HepG2 (cell line): ENCODE measurements at regions not wholly inside any gene's neighbourhood (a gene's known extent, or its start where the extent isn't known, plus 50 kb on each side); places are given as distances from the start of the nearest gene placed in this dataset.

ENCODE experiments used
- ATAC-seq: fragments of 200-7000 bp; cut with Tn5 transposase; 3 replicates; pipeline ENCODE4 v1.9.1; 2020; ENCODE audit warnings: mild to moderate bottlenecking, moderate library complexity
- BruUV-seq: library from RNA; stranded (reverse); fragments of 400-500 nt; replicated peaks from 2 replicates; lab custom pipeline; 2021; lab: Mats Ljungman, UMichigan
- CTCF ChIA-PET: fragments of 300-600 bp; formaldehyde crosslinking; extraction: SDS; loops from one replicate; lab custom pipeline; 2021; ENCODE audit warnings: low total read pairs, inconsistent platforms, low intra/inter-chr PET ratio; lab: Yijun Ruan, JAX
- POLR2A ChIA-PET: fragments of 350-600 bp; sonication (Branson Sonifier 250); formaldehyde crosslinking; loops from one replicate; lab custom pipeline; 2020; ENCODE audit warnings: antibody characterized with exemption, inconsistent platforms; lab: Yijun Ruan, JAX
- DNase-seq: peaks from one replicate; pipeline ENCODE4 v3.0.0-alpha.2; 2015; ENCODE audit warnings: low spot score
- FAIRE-seq: peaks from 3 replicates; lab custom pipeline; 2011; peaks lifted over from hg19 to GRCh38; lab: Jason Lieb, UNC
- H2AFZ ChIP-seq: one replicate; pipeline ENCODE4 v1.6.1; 2011; ENCODE audit warnings: low read length, inconsistent platforms
- H3K27ac ChIP-seq: fragments of 300-600 bp; 3 replicates; pipeline ENCODE4 v1.8.0; 2011; ENCODE audit warnings: mixed run types, mild to moderate bottlenecking, mixed read lengths, low read length, inconsistent platforms; ENCODE audit not compliant: insufficient read depth; ENCODE audit errors: extremely low read length
- H3K27me3 ChIP-seq, 2 experiments: fragments of 200-600 bp in 1 of 2; 2 replicates in 1 of 2; 3 replicates in 1 of 2; pipeline versions ENCODE4 v1.6.0 to v1.8.0; 2011; ENCODE audit warnings: low read length in 2 of 2, mild to moderate bottlenecking in 2 of 2, moderate library complexity in 2 of 2, inconsistent platforms in 1 of 2; ENCODE audit not compliant: insufficient read depth in 2 of 2, control insufficient read depth in 1 of 2
- H3K36me3 ChIP-seq, 2 experiments: fragments of 200-600 bp in 1 of 2; replicated peaks in 1 of 2; 2 replicates in 1 of 2; 3 replicates in 1 of 2; pipeline versions ENCODE4 v1.5.1 to v1.8.0; 2011; ENCODE audit warnings: low read length in 2 of 2, inconsistent platforms in 1 of 2; ENCODE audit not compliant: insufficient read depth in 2 of 2, control insufficient read depth in 1 of 2
- H3K4me1 ChIP-seq: 2 replicates; pipeline ENCODE4 v1.5.1; 2012; ENCODE audit warnings: low read length, inconsistent platforms; ENCODE audit not compliant: insufficient read depth
- H3K4me2 ChIP-seq: 2 replicates; pipeline ENCODE4 v1.6.0; 2011; ENCODE audit warnings: low read depth, low read length, inconsistent platforms
- H3K4me3 ChIP-seq, 3 experiments: fragments of 200-600 bp in 1 of 3; sonication (generic), shearing (Covaris generic) in 1 of 3; replicated peaks in 1 of 3; 2 replicates each; pipeline ENCODE4 v1.5.1; 2011 to 2016; ENCODE audit warnings: low read length in 3 of 3, inconsistent platforms in 2 of 3, low read depth in 2 of 3, mild to moderate bottlenecking in 2 of 3, control low read depth in 1 of 3, mixed read lengths in 1 of 3; ENCODE audit not compliant: insufficient read depth in 1 of 3
- H3K79me2 ChIP-seq: one replicate; pipeline ENCODE4 v1.6.1; 2011; ENCODE audit warnings: low read length, inconsistent platforms; ENCODE audit not compliant: insufficient read depth
- H3K9ac ChIP-seq: 2 replicates; pipeline ENCODE4 v1.6.0; 2011; ENCODE audit warnings: mild to moderate bottlenecking, low read depth, low read length, inconsistent platforms; ENCODE audit not compliant: insufficient read depth
- H3K9me3 ChIP-seq: 2 replicates; pipeline ENCODE4 v1.5.1; 2012; ENCODE audit warnings: mild to moderate bottlenecking, low read length
- H4K20me1 ChIP-seq: 2 replicates; pipeline ENCODE4 v1.6.0; 2011; ENCODE audit warnings: inconsistent platforms, mild to moderate bottlenecking, low read length, moderate library complexity; ENCODE audit not compliant: insufficient read depth
- ATRX ChIP-seq: sonication (generic); formaldehyde crosslinking; IDR thresholded peaks from 2 replicates; pipeline ENCODE4 v1.4.0; 2020; ENCODE audit warnings: missing genetic modification reagents, borderline replicate concordance
- CAMTA2 ChIP-seq: sonication (generic); formaldehyde crosslinking; IDR thresholded peaks from 2 replicates; pipeline ENCODE4 v1.4.0; 2020; ENCODE audit warnings: mild to moderate bottlenecking, missing genetic modification reagents, borderline replicate concordance
- FOXJ3 ChIP-seq: sonication (generic); formaldehyde crosslinking; IDR thresholded peaks from 2 replicates; pipeline ENCODE4 v1.4.0; 2020; ENCODE audit warnings: missing genetic modification reagents, mild to moderate bottlenecking, borderline replicate concordance
- IRX3 ChIP-seq: sonication (generic); formaldehyde crosslinking; IDR thresholded peaks from 2 replicates; pipeline ENCODE4 v1.8.1; 2023; ENCODE audit warnings: mild to moderate bottlenecking, low read depth, missing genetic modification reagents, borderline replicate concordance
- MEIS1 ChIP-seq: sonication (generic); formaldehyde crosslinking; IDR thresholded peaks from 2 replicates; pipeline ENCODE4 v1.9.0; 2021; ENCODE audit warnings: mild to moderate bottlenecking, missing genetic modification reagents, moderate library complexity, borderline replicate concordance
- XRCC5 ChIP-seq: fragments of 200-400 bp; formaldehyde crosslinking; optimal IDR thresholded peaks from 2 replicates; pipeline ENCODE3; 2017; ENCODE audit warnings: mild to moderate bottlenecking, low read length
- ZSCAN21 ChIP-seq: sonication (generic); formaldehyde crosslinking; IDR thresholded peaks from 2 replicates; pipeline ENCODE4 v1.8.0; 2022; ENCODE audit warnings: mild to moderate bottlenecking, missing genetic modification reagents, moderate library complexity, borderline replicate concordance
- WGBS: methylation state at CpG from one replicate; pipeline ENCODE4 v1.1.6; 2017; ENCODE audit warnings: low lambda C conversion rate; 5-methylcytosine and 5-hydroxymethylcytosine counted together
- in situ Hi-C: cut with HindIII; loops from 2 replicates; pipeline ENCODE4 v1.10.0; 2017; ENCODE audit warnings: low pct_unique_long_range_greater_than_20kb; ENCODE audit not compliant: extremely low pct_ligation_motif_present
- intact Hi-C: fragments of 100-400 bp; cut with micrococcal nuclease; formaldehyde crosslinking; loops from one replicate; pipeline ENCODE4 v1.10.0; 2022; ENCODE audit not compliant: unreplicated experiment
- TF ChIP-seq, protein P1 (sequence below): sonication (generic); formaldehyde crosslinking; IDR thresholded peaks from 2 replicates; pipeline ENCODE4 v1.4.0; 2020; ENCODE audit warnings: missing genetic modification reagents, low read depth, mild to moderate bottlenecking, borderline replicate concordance
- TF ChIP-seq, protein P2 (sequence below): sonication (generic); formaldehyde crosslinking; IDR thresholded peaks from 2 replicates; pipeline ENCODE4 v1.4.0; 2020; ENCODE audit warnings: missing genetic modification reagents

DNA sequence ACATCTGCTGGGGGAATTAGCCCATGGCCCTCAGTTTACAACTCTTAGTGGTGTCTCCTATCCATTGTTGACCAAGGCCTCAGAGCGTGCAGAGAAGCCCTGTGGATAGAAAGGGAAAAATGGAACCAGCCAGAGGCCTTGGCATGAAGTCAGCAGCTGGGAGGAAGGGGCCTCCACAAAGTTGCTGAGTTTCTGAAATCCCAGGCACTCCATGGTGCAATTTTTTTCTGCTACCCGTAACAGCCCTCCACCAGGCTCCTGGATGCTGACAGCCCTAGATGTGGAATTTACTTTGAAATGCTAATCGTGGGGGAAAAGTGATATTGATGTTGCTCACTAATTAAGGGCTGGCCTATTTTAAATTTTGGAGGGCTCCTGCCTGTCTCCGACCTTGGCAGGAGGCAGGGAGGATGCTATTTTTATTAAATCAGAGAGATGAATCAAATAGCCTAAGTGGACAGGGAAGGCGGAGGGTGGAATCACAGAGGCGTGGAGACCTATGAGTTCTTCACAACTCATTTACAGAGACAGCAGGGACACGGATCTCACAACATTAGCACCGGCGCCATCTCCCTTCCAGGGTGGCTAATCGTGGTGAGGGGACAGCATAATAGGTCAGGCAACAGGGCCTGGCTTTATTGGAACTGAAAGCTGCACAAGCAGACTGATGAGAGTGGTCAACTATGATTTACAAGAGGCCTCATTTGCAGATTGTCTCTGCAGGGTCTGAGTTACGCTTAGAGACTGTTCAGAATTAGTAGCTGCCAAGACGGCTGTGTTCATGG lies 99.8 kb upstream of the WSCD2 start:
- no peaks in the 10 kb centered on the region for H3K36me3 ChIP-seq
- CTCF ChIA-PET: no interaction called here
- no peaks in the 10 kb centered on the region for H4K20me1 ChIP-seq
- no peak overlapping the region for H3K9ac ChIP-seq
- no peaks in the 10 kb centered on the region for H3K9me3 ChIP-seq
- FAIRE-seq (no peak), DNase-seq (no peak), ATAC-seq (no peak)
- no peaks in the 10 kb centered on the region for H3K79me2 ChIP-seq
- H3K4me2 ChIP-seq: no peak overlapping the region
- intact Hi-C loops: no loop called here
- no TSS peak for BruUV-seq
- H3K4me3 ChIP-seq: no peak overlapping the region
- H3K27ac ChIP-seq: no peak overlapping the region
- no peaks in the 10 kb centered on the region for H3K4me1 ChIP-seq
- WGBS: under 1% methylated on average over 11 of the region's 12 CpGs
- no peak for TF ChIP-seq IRX3
- TF ChIP-seq CAMTA2 (CRISPR knock-in tag): no peak
- no peak for TF ChIP-seq XRCC5
- TF ChIP-seq ZSCAN21 (CRISPR knock-in tag): no peak
- TF ChIP-seq ATRX: no peak
- no peak for TF ChIP-seq FOXJ3 (CRISPR knock-in tag)
- no peak for TF ChIP-seq MEIS1 (CRISPR knock-in tag)
- TF ChIP-seq, protein P1, sequence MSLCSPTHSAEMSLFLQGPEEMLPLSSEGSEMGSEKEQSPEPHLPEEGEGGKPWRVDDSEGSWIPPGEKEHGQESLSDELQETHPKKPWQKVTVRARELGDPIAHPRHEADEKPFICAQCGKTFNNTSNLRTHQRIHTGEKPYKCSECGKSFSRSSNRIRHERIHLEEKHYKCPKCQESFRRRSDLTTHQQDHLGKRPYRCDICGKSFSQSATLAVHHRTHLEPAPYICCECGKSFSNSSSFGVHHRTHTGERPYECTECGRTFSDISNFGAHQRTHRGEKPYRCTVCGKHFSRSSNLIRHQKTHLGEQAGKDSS (CRISPR knock-in tag): no peak
- TF ChIP-seq, protein P2, sequence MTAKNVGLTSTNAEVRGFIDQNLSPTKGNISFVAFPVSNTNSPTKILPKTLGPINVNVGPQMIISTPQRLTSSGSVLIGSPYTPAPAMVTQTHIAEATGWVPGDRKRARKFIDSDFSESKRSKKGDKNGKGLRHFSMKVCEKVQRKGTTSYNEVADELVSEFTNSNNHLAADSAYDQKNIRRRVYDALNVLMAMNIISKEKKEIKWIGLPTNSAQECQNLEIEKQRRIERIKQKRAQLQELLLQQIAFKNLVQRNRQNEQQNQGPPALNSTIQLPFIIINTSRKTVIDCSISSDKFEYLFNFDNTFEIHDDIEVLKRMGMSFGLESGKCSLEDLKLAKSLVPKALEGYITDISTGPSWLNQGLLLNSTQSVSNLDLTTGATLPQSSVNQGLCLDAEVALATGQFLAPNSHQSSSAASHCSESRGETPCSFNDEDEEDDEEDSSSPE (CRISPR knock-in tag): no peak
- no peaks in the 10 kb centered on the region; a peak in 1 of 5 replicates for H3K27me3 ChIP-seq
- H2AFZ ChIP-seq: no peak overlapping the region
- in situ Hi-C loops: no loop called here
- POLR2A ChIA-PET: no interaction called here
